ENCODE measurements at regions not wholly inside any gene's neighbourhood (a gene's known extent, or its start where the extent isn't known, plus 50 kb on each side); places are given as distances from the start of the nearest gene placed in this dataset.

DNA sequence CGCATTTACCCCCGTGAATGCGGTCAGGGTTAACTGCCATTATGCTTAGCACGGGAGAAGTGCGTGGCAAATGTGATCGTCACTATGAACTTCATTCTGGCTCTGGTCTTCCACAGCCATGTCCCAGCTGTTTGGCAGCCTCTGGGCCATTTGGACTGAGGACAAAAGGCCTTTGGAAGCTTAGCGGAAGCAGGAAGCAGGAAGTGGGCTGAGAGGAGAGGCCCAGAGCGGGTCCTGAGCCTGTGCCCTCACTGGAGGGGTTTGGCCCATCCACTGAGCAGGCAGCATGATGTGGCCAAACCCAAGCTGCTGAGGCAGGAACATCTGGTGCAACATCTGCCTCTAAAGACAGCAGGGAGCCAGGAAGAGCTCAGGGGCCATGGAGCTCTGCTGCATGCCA lies 345.9 kb downstream of the C16orf95 start:
- Histone ChIP-seq H3K36me3 (ENCODE audit: control insufficient read depth in 2 of 2, insufficient read depth in 1 of 2, low read length in 2 of 2) (no peaks in the 10 kb centered on the region), H3K9me3 (ENCODE audit: control insufficient read depth, insufficient read depth, low read depth, low read length) (no peaks in the 10 kb centered on the region), H3K27ac (ENCODE audit: extremely low read depth, low read depth, low read length) (no peak overlapping the region), H3K4me3 (ENCODE audit: low read depth, low read length) (no peak overlapping the region), H3K4me1 (ENCODE audit: control insufficient read depth, insufficient read depth, low read length) (no peaks in the 10 kb centered on the region)
- ChIA-PET POLR2A (no interaction called here), CTCF (interaction anchor here (1.4 to 2.2 kb wide), 2 partner anchors 46 to 92 kb away, joined by 3 to 6 read pairs; no protein-coding TSS in a partner anchor)
- no peak for TF ChIP-seq ZSCAN23 (tag by site-specific recombination; IDR thresholded peaks at IDR 0.05)
- TF ChIP-seq ZNF704 (tag by site-specific recombination; IDR thresholded peaks at IDR 0.05) = no peak
- no peak for TF ChIP-seq ZBTB1 (tag by site-specific recombination; IDR thresholded peaks at IDR 0.05)
- TF ChIP-seq ZNF140 (tag by site-specific recombination; IDR thresholded peaks at IDR 0.05) = no peak
- TF ChIP-seq TCF7L2 (IDR thresholded peaks at IDR 0.05; ENCODE audit: borderline replicate concordance, low read depth, low read length) = no peak
- TF ChIP-seq YY1 (tag by site-specific recombination; IDR thresholded peaks at IDR 0.05) = no peak
- no peak for TF ChIP-seq ZNF776 (tag by site-specific recombination; IDR thresholded peaks at IDR 0.05; ENCODE audit: borderline replicate concordance)
- no peak for TF ChIP-seq ZNF175 (tag by site-specific recombination; IDR thresholded peaks at IDR 0.05)
- TF ChIP-seq ZNF2 (tag by site-specific recombination; IDR thresholded peaks at IDR 0.05) = no peak
- TF ChIP-seq KLF1 (tag by site-specific recombination; IDR thresholded peaks at IDR 0.05) = no peak

GRCh38 chr16:86974120-86974519 lies 343.1 kb downstream of the C16orf95 start:
- ChIA-PET CTCF (interaction anchor here (0.9 kb wide), 1 partner anchor 12 kb away, joined by 6 read pairs; no protein-coding TSS in a partner anchor), POLR2A (no interaction called here)
- Histone ChIP-seq H3K4me3 (ENCODE audit: low read depth, low read length) (no peak overlapping the region), H3K9me3 (ENCODE audit: control insufficient read depth, insufficient read depth, low read depth, low read length) (no peaks in the 10 kb centered on the region), H3K27ac (ENCODE audit: extremely low read depth, low read depth, low read length) (no peak overlapping the region), H3K4me1 (ENCODE audit: control insufficient read depth, insufficient read depth, low read length) (no peaks in the 10 kb centered on the region), H3K36me3 (ENCODE audit: control insufficient read depth in 2 of 2, insufficient read depth in 1 of 2, low read length in 2 of 2) (no peaks in the 10 kb centered on the region)
- TF ChIP-seq ZNF660 (tag by site-specific recombination; IDR thresholded peaks at IDR 0.05) = no peak
- no peak for TF ChIP-seq PATZ1 (tag by site-specific recombination; IDR thresholded peaks at IDR 0.05)
- TF ChIP-seq ZNF521 (tag by site-specific recombination; IDR thresholded peaks at IDR 0.05) = no peak
- no peak for TF ChIP-seq ZNF837 (tag by site-specific recombination; IDR thresholded peaks at IDR 0.05)
- TF ChIP-seq ZNF76 (tag by site-specific recombination; IDR thresholded peaks at IDR 0.05; ENCODE audit: borderline replicate concordance, low read depth) = no peak
- TF ChIP-seq, protein P1, sequence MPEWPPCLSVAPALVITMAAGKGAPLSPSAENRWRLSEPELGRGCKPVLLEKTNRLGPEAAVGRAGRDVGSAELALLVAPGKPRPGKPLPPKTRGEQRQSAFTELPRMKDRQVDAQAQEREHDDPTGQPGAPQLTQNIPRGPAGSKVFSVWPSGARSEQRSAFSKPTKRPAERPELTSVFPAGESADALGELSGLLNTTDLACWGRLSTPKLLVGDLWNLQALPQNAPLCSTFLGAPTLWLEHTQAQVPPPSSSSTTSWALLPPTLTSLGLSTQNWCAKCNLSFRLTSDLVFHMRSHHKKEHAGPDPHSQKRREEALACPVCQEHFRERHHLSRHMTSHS (tag by site-specific recombination; IDR thresholded peaks at IDR 0.05) = no peak
- no peak for TF ChIP-seq ZNF398 (tag by site-specific recombination; IDR thresholded peaks at IDR 0.05)

DNA sequence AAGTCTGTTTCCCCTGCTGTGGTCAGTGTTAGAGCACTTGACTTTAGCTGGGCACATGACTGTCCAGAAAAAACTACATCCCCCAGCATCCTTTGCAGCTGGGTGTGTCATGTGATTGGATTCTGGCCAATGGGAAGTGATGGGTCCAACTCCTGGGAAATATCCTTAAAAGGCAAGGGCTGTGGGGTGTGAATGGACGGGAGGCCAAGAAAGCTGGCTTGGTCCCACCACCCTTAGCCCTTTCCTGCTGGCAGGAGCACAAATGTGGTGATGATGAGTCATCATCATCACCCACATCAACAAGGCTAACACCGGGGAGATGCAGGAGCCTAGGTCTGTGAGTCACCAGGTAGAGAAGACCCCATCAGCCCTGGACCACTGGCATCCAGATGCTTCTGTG lies 341.7 kb downstream of the C16orf95 start:
- peak; percentile 57 for TF ChIP-seq ZNF76 (tag by site-specific recombination; IDR thresholded peaks at IDR 0.05; ENCODE audit: borderline replicate concordance, low read depth)
- no peak for TF ChIP-seq YY2 (tag by site-specific recombination; IDR thresholded peaks at IDR 0.05)
- TF ChIP-seq ZNF335 (tag by site-specific recombination; conservative IDR thresholded peaks at IDR 0.05) = peak; percentile 80
- 0 out of 2 replicates have a peak, but pooled peaks have one; percentile 21 for TF ChIP-seq SP3 (tag by site-specific recombination; IDR thresholded peaks at IDR 0.05)
- peak; percentile 81 for TF ChIP-seq ZNF692 (tag by site-specific recombination; IDR thresholded peaks at IDR 0.05)
- 0 out of 2 replicates have a peak, but pooled peaks have one; percentile 21 for TF ChIP-seq ZFHX2 (tag by site-specific recombination; conservative IDR thresholded peaks at IDR 0.05)
- TF ChIP-seq ZNF366 (tag by site-specific recombination; conservative IDR thresholded peaks at IDR 0.05) = 0 out of 2 replicates have a peak, but pooled peaks have one; percentile 15
- TF ChIP-seq ZFP69B (tag by site-specific recombination; IDR thresholded peaks at IDR 0.05) = peak; percentile 78
- TF ChIP-seq ZIC2 (tag by site-specific recombination; IDR thresholded peaks at IDR 0.05) = no peak
- Histone ChIP-seq H3K36me3 (ENCODE audit: control insufficient read depth in 2 of 2, insufficient read depth in 1 of 2, low read length in 2 of 2) (no peaks in the 10 kb centered on the region), H3K4me1 (ENCODE audit: control insufficient read depth, insufficient read depth, low read length) (no peaks in the 10 kb centered on the region), H3K27ac (ENCODE audit: extremely low read depth, low read depth, low read length) (no peak overlapping the region), H3K9me3 (ENCODE audit: control insufficient read depth, insufficient read depth, low read depth, low read length) (no peaks in the 10 kb centered on the region), H3K4me3 (ENCODE audit: low read depth, low read length) (no peak overlapping the region)
- CTCF ChIA-PET = no interaction called here
- POLR2A ChIA-PET = no interaction called here
